ENCODE measurements at regions not wholly inside any gene's neighbourhood (a gene's known extent, or its start where the extent isn't known, plus 50 kb on each side); places are given as distances from the start of the nearest gene placed in this dataset.
"Not testable (repeated sequence)": the region's sequence is repeated elsewhere in the genome, so short reads cannot be mapped to it uniquely, and the experiment has no call there.

- no peak for DNase-seq (ENCODE audit: low read depth in 3 of 3, low spot score in 2 of 3)
Measured at GRCh38 chr3:180409170-180409569, 192.8 kb upstream of the TTC14 start.

- DNase-seq (ENCODE audit: low read depth in 3 of 3, low spot score in 2 of 3) = no peak
Measured at GRCh38 chr3:180409883-180410282, 192.1 kb upstream of the TTC14 start.

GRCh38 chr3:180414157-180414556 lies 187.8 kb upstream of the TTC14 start:
- no peak for DNase-seq (ENCODE audit: low read depth in 3 of 3, low spot score in 2 of 3)

GRCh38 chr3:180416111-180416594 lies 185.8 kb upstream of the TTC14 start:
- no peak for DNase-seq (ENCODE audit: low read depth in 3 of 3, low spot score in 2 of 3)

- no peak for DNase-seq (ENCODE audit: low read depth in 3 of 3, low spot score in 2 of 3)
Measured at GRCh38 chr3:180417241-180417640, 184.7 kb upstream of the TTC14 start.

- DNase-seq (ENCODE audit: low read depth in 3 of 3, low spot score in 2 of 3) = no peak
Measured at GRCh38 chr3:180420016-180420415, 181.9 kb upstream of the TTC14 start.

GRCh38 chr3:180420804-180421203 lies 181.2 kb upstream of the TTC14 start:
- no peak for DNase-seq (ENCODE audit: low read depth in 3 of 3, low spot score in 2 of 3)

GRCh38 chr3:180421221-180421620 lies 180.7 kb upstream of the TTC14 start:
- DNase-seq (ENCODE audit: low read depth in 3 of 3, low spot score in 2 of 3) = no peak

GRCh38 chr3:180421721-180422120 lies 180.2 kb upstream of the TTC14 start:
- no peak for DNase-seq (ENCODE audit: low read depth in 3 of 3, low spot score in 2 of 3)

- DNase-seq (ENCODE audit: low read depth in 3 of 3, low spot score in 2 of 3) = not testable (repeated sequence)
Measured at GRCh38 chr3:180424305-180424704, 177.7 kb upstream of the TTC14 start.

- no peak for DNase-seq (ENCODE audit: low read depth in 3 of 3, low spot score in 2 of 3)
Measured at GRCh38 chr3:180430896-180431295, 171.1 kb upstream of the TTC14 start.

- DNase-seq (ENCODE audit: low read depth in 3 of 3, low spot score in 2 of 3) = no peak
Measured at GRCh38 chr3:180433152-180433551, 168.8 kb upstream of the TTC14 start.

GRCh38 chr3:180447136-180447535 lies 154.8 kb upstream of the TTC14 start:
- no peak for DNase-seq (ENCODE audit: low read depth in 3 of 3, low spot score in 2 of 3)

- DNase-seq (ENCODE audit: low read depth in 3 of 3, low spot score in 2 of 3) = not testable (repeated sequence)
Measured at GRCh38 chr3:180448407-180448806, 153.6 kb upstream of the TTC14 start.

GRCh38 chr3:180457225-180457624 lies 144.7 kb upstream of the TTC14 start:
- no peak for DNase-seq (ENCODE audit: low read depth in 3 of 3, low spot score in 2 of 3)

- DNase-seq (ENCODE audit: low read depth in 3 of 3, low spot score in 2 of 3) = no peak
Measured at GRCh38 chr3:180466401-180467011, 135.5 kb upstream of the TTC14 start.

- no peak for DNase-seq (ENCODE audit: low read depth in 3 of 3, low spot score in 2 of 3)
Measured at GRCh38 chr3:180467177-180467576, 134.8 kb upstream of the TTC14 start.

- DNase-seq (ENCODE audit: low read depth in 3 of 3, low spot score in 2 of 3) = no peak
Measured at GRCh38 chr3:180469149-180469548, 132.8 kb upstream of the TTC14 start.

- DNase-seq (ENCODE audit: low read depth in 3 of 3, low spot score in 2 of 3) = no peak
Measured at GRCh38 chr3:180478695-180479094, 123.3 kb upstream of the TTC14 start.

- no peak for DNase-seq (ENCODE audit: low read depth in 3 of 3, low spot score in 2 of 3)
Measured at GRCh38 chr3:180492047-180492446, 109.9 kb upstream of the TTC14 start.

- DNase-seq (ENCODE audit: low read depth in 3 of 3, low spot score in 2 of 3) = no peak
Measured at GRCh38 chr3:180496995-180497394, 105.0 kb upstream of the TTC14 start.

GRCh38 chr3:180516368-180516767 lies 85.6 kb upstream of the TTC14 start:
- no peak for DNase-seq (ENCODE audit: low read depth in 3 of 3, low spot score in 2 of 3)

- DNase-seq (ENCODE audit: low read depth in 3 of 3, low spot score in 2 of 3) = no peak
Measured at GRCh38 chr3:180523040-180523439, 78.9 kb upstream of the TTC14 start.

Measured in right renal cortex interstitium (tissue), 3 donors.